K562 (cell line): ENCODE measurements at regions not wholly inside any gene's neighbourhood (a gene's known extent, or its start where the extent isn't known, plus 50 kb on each side); places are given as distances from the start of the nearest gene placed in this dataset.

ENCODE experiments used
- ATAC-seq: fragments of 200-7000 bp; cut with Tn5 transposase; 3 replicates; pipeline ENCODE4 v1.9.1; 2020; ENCODE audit warnings: moderate library complexity
- BruUV-seq: library from RNA; stranded (reverse); fragments of 400-500 nt; replicated peaks from 2 replicates; lab custom pipeline; 2021; lab: Mats Ljungman, UMichigan
- CTCF ChIA-PET: fragments of 300-600 bp; formaldehyde crosslinking; extraction: SDS; loops from one replicate; lab custom pipeline; 2021; ENCODE audit warnings: low intra/inter-chr PET ratio; lab: Yijun Ruan, JAX
- POLR2A ChIA-PET: fragments of 300-600, 350-650 bp; sonication (Branson Sonifier 250); formaldehyde crosslinking; extraction: SDS; loops from one replicate; lab custom pipeline; 2021; ENCODE audit warnings: antibody characterized with exemption, inconsistent platforms; lab: Yijun Ruan, JAX
- DNase-seq, 4 experiments: peaks; one replicate each; pipeline versions ENCODE4 v3.0.0 to v3.0.0-alpha.2; 2011 to 2018; ENCODE audit warnings: low spot score in 3 of 4, mixed read lengths in 3 of 4; ENCODE audit errors: extremely low read depth in 1 of 4
- FAIRE-seq: peaks from 2 replicates; lab custom pipeline; 2011; peaks lifted over from hg19 to GRCh38; lab: Jason Lieb, UNC
- H2AFZ ChIP-seq: 2 replicates; pipeline ENCODE4 v1.6.0; 2011; ENCODE audit warnings: low read depth, low read length, control low read depth, inconsistent platforms
- H3K27ac ChIP-seq: fragments of 200-600 bp; 3 replicates; pipeline ENCODE4 v1.8.0; 2011; ENCODE audit warnings: low read depth, mild to moderate bottlenecking, control low read depth, inconsistent platforms, low read length, moderate library complexity, mixed read lengths; ENCODE audit errors: extremely low read depth
- H3K27me3 ChIP-seq, 2 experiments: fragments of 300-600 bp in 1 of 2; 2 replicates in 1 of 2; 3 replicates in 1 of 2; pipeline versions ENCODE4 v1.6.0 to v1.8.0; 2011; ENCODE audit warnings: inconsistent platforms in 2 of 2, low read length in 2 of 2, mild to moderate bottlenecking in 1 of 2, mixed read lengths in 1 of 2, moderate library complexity in 1 of 2; ENCODE audit not compliant: control insufficient read depth in 2 of 2, insufficient read depth in 2 of 2
- H3K36me3 ChIP-seq: fragments of 300-600 bp; 3 replicates; pipeline ENCODE4 v1.8.0; 2011; ENCODE audit warnings: mild to moderate bottlenecking, low read length, inconsistent platforms; ENCODE audit not compliant: control insufficient read depth, insufficient read depth
- H3K4me1 ChIP-seq, 2 experiments: fragments of 200-600 bp in 1 of 2; replicated peaks in 1 of 2; 2 replicates in 1 of 2; 3 replicates in 1 of 2; pipeline versions ENCODE4 v1.5.1 to v1.8.0; 2011; ENCODE audit warnings: inconsistent platforms in 2 of 2, low read length in 2 of 2, mild to moderate bottlenecking in 1 of 2, mixed read lengths in 1 of 2, moderate library complexity in 1 of 2; ENCODE audit not compliant: control insufficient read depth in 2 of 2, insufficient read depth in 2 of 2
- H3K4me2 ChIP-seq: 2 replicates; pipeline ENCODE4 v1.6.1; 2011; ENCODE audit warnings: low read length, control low read depth, inconsistent platforms, mixed read lengths; ENCODE audit not compliant: insufficient read depth
- H3K4me3 ChIP-seq: fragments of 200-600 bp; sonication (generic), shearing (Covaris generic); 2 replicates; pipeline ENCODE4 v1.5.1; 2016; ENCODE audit warnings: control low read depth, inconsistent platforms
- H3K79me2 ChIP-seq: fragments of 200-600 bp; 3 replicates; pipeline ENCODE4 v1.8.0; 2011; ENCODE audit warnings: low read length, inconsistent platforms; ENCODE audit not compliant: control insufficient read depth, insufficient read depth
- H3K9ac ChIP-seq, 2 experiments: 2 replicates each; pipeline versions ENCODE4 v1.6.0 to v1.6.1; 2011; ENCODE audit warnings: low read depth in 2 of 2, low read length in 2 of 2, control low read depth in 1 of 2, inconsistent platforms in 1 of 2, mild to moderate bottlenecking in 1 of 2, mixed read lengths in 1 of 2; ENCODE audit not compliant: insufficient read depth in 1 of 2
- H3K9me1 ChIP-seq: one replicate; pipeline ENCODE4 v1.6.0; 2011; ENCODE audit warnings: inconsistent platforms, mild to moderate bottlenecking, low read length, moderate library complexity; ENCODE audit not compliant: control insufficient read depth, insufficient read depth
- H3K9me3 ChIP-seq: replicated peaks from 2 replicates; pipeline ENCODE4 v1.5.1; 2011; ENCODE audit warnings: low read depth, low read length, inconsistent platforms; ENCODE audit not compliant: control insufficient read depth, insufficient read depth
- H4K20me1 ChIP-seq: replicated peaks from 2 replicates; pipeline ENCODE4 v1.6.1; 2011; ENCODE audit warnings: low read length, inconsistent platforms, mixed read lengths; ENCODE audit not compliant: control insufficient read depth, insufficient read depth
- DDX20 ChIP-seq: fragments of 450-650 bp; IDR thresholded peaks from 2 replicates; pipeline ENCODE4 v1.6.1; 2016; ENCODE audit warnings: missing genetic modification characterization, low read depth, mild to moderate bottlenecking, missing compliant biosample characterization, moderate library complexity
- NCOA6 ChIP-seq: fragments of 450-650 bp; IDR thresholded peaks from 2 replicates; pipeline ENCODE4 v1.6.1; 2017; ENCODE audit warnings: mild to moderate bottlenecking
- STAT5B ChIP-seq: fragments of 250-450 bp; sonication (Bioruptor Pico); IDR thresholded peaks from 2 replicates; pipeline ENCODE4 v1.8.0; 2021; ENCODE audit warnings: mild to moderate bottlenecking, inconsistent platforms
- WGBS: fragments of 100-300 bp; shearing (Covaris generic); methylation state at CpG from one replicate; pipeline ENCODE4 v1.1.6; 2016; ENCODE audit warnings: low coverage, mixed read lengths; ENCODE audit not compliant: insufficient coverage; ENCODE audit errors: missing lambda C conversion rate; 5-methylcytosine and 5-hydroxymethylcytosine counted together
- in situ Hi-C: fragments of 300-500 bp; cut with MboI; formaldehyde crosslinking; loops from 4 replicates; pipeline ENCODE4 v1.15.0; 2018; ENCODE audit warnings: inconsistent platforms, mixed read lengths
- intact Hi-C: fragments of 100-400 bp; cut with micrococcal nuclease; formaldehyde crosslinking; loops from 2 replicates; pipeline ENCODE4 v1.14.2; 2022
- TF ChIP-seq, protein P1 (sequence below): fragments of 200-600 bp; sonication (generic); IDR thresholded peaks from one replicate; pipeline ENCODE4 v1.6.1; 2012; ENCODE audit warnings: mild to moderate bottlenecking, low read depth, low read length, inconsistent platforms

DNA sequence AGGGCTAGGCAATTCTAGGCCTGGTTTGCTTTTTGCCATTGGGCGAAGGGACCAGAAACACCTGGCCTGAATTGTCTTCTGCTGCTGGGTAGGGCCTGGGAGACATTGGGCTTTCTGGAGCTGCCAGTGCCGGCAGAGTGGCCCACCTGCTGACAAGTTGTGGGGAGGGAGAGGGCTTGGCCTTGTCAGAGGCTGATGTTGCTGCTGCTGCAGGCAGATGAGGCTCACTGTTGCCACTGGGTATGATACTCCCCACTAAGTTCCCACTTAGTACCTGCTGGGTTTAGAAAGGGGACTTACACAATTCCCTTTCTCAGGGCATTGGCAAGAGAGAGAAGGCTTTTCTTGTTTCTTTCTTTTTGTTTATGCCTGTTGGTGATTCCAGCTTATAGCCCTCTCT lies 289.6 kb upstream of the NPVF start:
- no peak for FAIRE-seq
- TF ChIP-seq, protein P1, sequence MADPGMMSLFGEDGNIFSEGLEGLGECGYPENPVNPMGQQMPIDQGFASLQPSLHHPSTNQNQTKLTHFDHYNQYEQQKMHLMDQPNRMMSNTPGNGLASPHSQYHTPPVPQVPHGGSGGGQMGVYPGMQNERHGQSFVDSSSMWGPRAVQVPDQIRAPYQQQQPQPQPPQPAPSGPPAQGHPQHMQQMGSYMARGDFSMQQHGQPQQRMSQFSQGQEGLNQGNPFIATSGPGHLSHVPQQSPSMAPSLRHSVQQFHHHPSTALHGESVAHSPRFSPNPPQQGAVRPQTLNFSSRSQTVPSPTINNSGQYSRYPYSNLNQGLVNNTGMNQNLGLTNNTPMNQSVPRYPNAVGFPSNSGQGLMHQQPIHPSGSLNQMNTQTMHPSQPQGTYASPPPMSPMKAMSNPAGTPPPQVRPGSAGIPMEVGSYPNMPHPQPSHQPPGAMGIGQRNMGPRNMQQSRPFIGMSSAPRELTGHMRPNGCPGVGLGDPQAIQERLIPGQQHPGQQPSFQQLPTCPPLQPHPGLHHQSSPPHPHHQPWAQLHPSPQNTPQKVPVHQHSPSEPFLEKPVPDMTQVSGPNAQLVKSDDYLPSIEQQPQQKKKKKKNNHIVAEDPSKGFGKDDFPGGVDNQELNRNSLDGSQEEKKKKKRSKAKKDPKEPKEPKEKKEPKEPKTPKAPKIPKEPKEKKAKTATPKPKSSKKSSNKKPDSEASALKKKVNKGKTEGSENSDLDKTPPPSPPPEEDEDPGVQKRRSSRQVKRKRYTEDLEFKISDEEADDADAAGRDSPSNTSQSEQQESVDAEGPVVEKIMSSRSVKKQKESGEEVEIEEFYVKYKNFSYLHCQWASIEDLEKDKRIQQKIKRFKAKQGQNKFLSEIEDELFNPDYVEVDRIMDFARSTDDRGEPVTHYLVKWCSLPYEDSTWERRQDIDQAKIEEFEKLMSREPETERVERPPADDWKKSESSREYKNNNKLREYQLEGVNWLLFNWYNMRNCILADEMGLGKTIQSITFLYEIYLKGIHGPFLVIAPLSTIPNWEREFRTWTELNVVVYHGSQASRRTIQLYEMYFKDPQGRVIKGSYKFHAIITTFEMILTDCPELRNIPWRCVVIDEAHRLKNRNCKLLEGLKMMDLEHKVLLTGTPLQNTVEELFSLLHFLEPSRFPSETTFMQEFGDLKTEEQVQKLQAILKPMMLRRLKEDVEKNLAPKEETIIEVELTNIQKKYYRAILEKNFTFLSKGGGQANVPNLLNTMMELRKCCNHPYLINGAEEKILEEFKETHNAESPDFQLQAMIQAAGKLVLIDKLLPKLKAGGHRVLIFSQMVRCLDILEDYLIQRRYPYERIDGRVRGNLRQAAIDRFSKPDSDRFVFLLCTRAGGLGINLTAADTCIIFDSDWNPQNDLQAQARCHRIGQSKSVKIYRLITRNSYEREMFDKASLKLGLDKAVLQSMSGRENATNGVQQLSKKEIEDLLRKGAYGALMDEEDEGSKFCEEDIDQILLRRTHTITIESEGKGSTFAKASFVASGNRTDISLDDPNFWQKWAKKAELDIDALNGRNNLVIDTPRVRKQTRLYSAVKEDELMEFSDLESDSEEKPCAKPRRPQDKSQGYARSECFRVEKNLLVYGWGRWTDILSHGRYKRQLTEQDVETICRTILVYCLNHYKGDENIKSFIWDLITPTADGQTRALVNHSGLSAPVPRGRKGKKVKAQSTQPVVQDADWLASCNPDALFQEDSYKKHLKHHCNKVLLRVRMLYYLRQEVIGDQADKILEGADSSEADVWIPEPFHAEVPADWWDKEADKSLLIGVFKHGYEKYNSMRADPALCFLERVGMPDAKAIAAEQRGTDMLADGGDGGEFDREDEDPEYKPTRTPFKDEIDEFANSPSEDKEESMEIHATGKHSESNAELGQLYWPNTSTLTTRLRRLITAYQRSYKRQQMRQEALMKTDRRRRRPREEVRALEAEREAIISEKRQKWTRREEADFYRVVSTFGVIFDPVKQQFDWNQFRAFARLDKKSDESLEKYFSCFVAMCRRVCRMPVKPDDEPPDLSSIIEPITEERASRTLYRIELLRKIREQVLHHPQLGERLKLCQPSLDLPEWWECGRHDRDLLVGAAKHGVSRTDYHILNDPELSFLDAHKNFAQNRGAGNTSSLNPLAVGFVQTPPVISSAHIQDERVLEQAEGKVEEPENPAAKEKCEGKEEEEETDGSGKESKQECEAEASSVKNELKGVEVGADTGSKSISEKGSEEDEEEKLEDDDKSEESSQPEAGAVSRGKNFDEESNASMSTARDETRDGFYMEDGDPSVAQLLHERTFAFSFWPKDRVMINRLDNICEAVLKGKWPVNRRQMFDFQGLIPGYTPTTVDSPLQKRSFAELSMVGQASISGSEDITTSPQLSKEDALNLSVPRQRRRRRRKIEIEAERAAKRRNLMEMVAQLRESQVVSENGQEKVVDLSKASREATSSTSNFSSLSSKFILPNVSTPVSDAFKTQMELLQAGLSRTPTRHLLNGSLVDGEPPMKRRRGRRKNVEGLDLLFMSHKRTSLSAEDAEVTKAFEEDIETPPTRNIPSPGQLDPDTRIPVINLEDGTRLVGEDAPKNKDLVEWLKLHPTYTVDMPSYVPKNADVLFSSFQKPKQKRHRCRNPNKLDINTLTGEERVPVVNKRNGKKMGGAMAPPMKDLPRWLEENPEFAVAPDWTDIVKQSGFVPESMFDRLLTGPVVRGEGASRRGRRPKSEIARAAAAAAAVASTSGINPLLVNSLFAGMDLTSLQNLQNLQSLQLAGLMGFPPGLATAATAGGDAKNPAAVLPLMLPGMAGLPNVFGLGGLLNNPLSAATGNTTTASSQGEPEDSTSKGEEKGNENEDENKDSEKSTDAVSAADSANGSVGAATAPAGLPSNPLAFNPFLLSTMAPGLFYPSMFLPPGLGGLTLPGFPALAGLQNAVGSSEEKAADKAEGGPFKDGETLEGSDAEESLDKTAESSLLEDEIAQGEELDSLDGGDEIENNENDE, result no peak
- TF ChIP-seq STAT5B (CRISPR knock-in tag), result no peak
- no peak for TF ChIP-seq NCOA6
- TF ChIP-seq DDX20 (tag), result no peak
- no peaks in the 10 kb centered on the region for H3K9me3 ChIP-seq
- H3K4me1 ChIP-seq, result peaks cover 0 to 4% of the 10 kb centered on the region in 2 experiments; a peak in 1 of 5 replicates
- in situ Hi-C loops, result no loop called here
- H3K9me1 ChIP-seq, result no peaks in the 10 kb centered on the region
- no peak overlapping the region for H2AFZ ChIP-seq
- ChIA-PET CTCF (no interaction called here), POLR2A (no interaction called here)
- H3K79me2 ChIP-seq, result no peaks in the 10 kb centered on the region
- intact Hi-C loops, result no loop called here
- H3K4me3 ChIP-seq, result no peak overlapping the region
- no peak overlapping the region for H3K9ac ChIP-seq
- no TSS peak for BruUV-seq
- no peak for DNase-seq
- H3K27ac ChIP-seq, result no peak overlapping the region
- H4K20me1 ChIP-seq, result no peaks in the 10 kb centered on the region
- ATAC-seq, result no peak
- 10% methylated on average over 2 of the region's 2 CpGs for WGBS
- peaks cover 6 to 31% of the 10 kb centered on the region in 2 experiments; a peak in 4 of 5 replicates for H3K27me3 ChIP-seq
- no peaks in the 10 kb centered on the region for H3K36me3 ChIP-seq
- no peak overlapping the region for H3K4me2 ChIP-seq
